ENCODE measurements at regions not wholly inside any gene's neighbourhood (a gene's known extent, or its start where the extent isn't known, plus 50 kb on each side); places are given as distances from the start of the nearest gene placed in this dataset.

DNA sequence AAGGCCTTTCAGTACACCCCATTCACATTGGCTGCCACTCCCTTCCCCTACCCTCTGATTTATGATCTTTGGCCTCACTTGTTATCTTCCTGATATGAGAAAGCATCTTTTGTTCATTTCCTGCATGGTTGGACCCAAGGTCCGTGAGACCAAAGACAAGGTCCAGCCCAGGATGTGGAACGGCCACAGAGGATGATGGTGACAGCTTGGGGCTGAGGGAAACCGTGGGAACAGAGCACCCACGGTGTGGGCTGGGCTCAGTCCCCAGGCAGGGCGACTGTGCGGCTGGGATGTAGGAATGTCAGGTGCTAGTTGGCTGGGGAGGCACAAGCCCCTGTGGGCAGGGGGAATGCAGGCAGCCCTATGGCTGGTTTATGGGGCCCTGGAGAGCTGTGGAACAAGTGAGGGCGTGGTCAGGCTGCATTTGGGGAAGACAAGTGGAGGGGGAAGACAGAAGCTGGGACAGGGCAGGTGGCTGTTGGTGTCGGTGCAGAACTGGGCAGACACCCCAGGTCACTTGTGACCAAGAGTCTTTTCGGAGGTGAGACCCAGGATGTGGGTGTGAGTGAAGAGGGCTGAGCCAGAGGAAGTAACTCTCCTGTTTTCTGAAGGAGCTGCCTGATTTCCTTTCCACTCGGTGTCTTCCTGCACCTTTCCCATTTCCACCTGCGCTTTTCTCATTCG lies 51.7 kb upstream of the IGFBP3 start:
- Histone ChIP-seq H3K4me3 (no peak overlapping the region), H3K27me3 (no peaks in the 10 kb centered on the region), H3K4me1 (replicated peaks in 1 of 2) (peaks cover 0 to 2% of the 10 kb centered on the region in 2 donors), H3K9me3 (replicated peaks in 1 of 3) (no peaks in the 10 kb centered on the region), H3K36me3 (replicated peaks in 1 of 2) (no peaks in the 10 kb centered on the region), H3K27ac (no peak overlapping the region)
- intact Hi-C loops (cut with DNase I): no loop called here
- 76 to 81% (median 77%) methylated on average over 9 to 12 of the region's 12 CpGs for WGBS, 4 donors
- no peak for DNase-seq
- TF ChIP-seq POLR2A (IDR thresholded peaks at IDR 0.05): no peak
- TF ChIP-seq, protein P1, sequence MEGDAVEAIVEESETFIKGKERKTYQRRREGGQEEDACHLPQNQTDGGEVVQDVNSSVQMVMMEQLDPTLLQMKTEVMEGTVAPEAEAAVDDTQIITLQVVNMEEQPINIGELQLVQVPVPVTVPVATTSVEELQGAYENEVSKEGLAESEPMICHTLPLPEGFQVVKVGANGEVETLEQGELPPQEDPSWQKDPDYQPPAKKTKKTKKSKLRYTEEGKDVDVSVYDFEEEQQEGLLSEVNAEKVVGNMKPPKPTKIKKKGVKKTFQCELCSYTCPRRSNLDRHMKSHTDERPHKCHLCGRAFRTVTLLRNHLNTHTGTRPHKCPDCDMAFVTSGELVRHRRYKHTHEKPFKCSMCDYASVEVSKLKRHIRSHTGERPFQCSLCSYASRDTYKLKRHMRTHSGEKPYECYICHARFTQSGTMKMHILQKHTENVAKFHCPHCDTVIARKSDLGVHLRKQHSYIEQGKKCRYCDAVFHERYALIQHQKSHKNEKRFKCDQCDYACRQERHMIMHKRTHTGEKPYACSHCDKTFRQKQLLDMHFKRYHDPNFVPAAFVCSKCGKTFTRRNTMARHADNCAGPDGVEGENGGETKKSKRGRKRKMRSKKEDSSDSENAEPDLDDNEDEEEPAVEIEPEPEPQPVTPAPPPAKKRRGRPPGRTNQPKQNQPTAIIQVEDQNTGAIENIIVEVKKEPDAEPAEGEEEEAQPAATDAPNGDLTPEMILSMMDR (IDR thresholded peaks at IDR 0.05): no peak

DNA sequence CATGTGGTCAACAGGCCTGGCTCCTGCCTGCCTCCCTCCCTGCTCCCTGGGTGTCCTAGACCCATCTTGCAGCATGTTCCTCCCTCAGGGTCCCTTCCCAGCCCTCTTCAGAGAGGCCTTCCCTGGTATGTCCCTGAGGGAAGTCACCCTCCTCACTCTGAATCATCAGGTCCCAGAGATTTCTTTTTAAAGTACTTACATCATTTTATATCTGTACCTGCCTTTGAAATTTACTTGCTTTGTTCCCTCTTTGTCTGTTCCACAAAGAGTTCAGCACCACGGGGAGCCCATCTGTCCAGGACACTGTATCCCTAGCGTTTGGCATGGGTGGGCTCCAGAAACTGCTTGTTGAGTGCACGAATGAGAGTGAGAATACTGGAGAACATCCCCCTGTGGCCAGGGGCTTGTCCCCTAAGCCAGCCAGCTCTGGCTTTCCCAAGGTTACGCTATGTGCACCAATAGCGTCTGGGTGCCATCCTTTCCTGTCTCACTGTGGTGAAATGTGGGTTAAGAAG lies 50.6 kb upstream of the IGFBP3 start:
- Histone ChIP-seq H3K4me3 (no peak overlapping the region), H3K27ac (no peak overlapping the region), H3K27me3 (no peaks in the 10 kb centered on the region), H3K4me1 (replicated peaks in 1 of 2) (no peaks in the 10 kb centered on the region), H3K36me3 (replicated peaks in 1 of 2) (no peaks in the 10 kb centered on the region), H3K9me3 (replicated peaks in 1 of 3) (no peaks in the 10 kb centered on the region)
- intact Hi-C loops (cut with DNase I): no loop called here
- no peak for TF ChIP-seq POLR2A (IDR thresholded peaks at IDR 0.05)
- TF ChIP-seq, protein P1 (IDR thresholded peaks at IDR 0.05): no peak
- no peak for DNase-seq
- 91 to 94% (median 92%) methylated on average over 5 of the region's 5 CpGs for WGBS, 4 donors

DNA sequence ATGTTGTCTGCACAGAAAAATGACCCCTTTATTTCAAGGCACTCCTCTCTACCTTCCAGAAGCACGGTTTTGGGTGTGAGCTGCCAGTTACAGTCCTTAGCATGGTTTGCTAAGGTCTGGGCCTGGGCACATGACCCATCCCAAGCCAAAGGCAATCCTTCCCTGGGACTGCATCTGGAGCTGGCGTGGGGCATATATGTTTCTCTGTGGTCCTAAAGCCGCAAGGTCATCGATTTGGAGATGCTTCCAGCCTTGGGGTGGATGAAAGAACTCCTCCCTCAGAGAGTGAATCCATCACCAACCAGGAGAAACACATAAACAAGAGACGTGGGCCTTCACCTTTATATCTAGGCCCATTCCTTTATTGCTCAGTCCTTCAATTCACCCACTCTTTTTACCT lies 50.1 kb upstream of the IGFBP3 start:
- no peak overlapping the region for H3K27ac ChIP-seq
- no peaks in the 10 kb centered on the region for H3K36me3 ChIP-seq (replicated peaks in 1 of 2)
- no peak overlapping the region for H3K4me3 ChIP-seq
- DNase-seq: no peak
- intact Hi-C loops (cut with DNase I): no loop called here
- no peaks in the 10 kb centered on the region for H3K9me3 ChIP-seq (replicated peaks in 1 of 3)
- 80 to 97% (median 89%) methylated on average over 5 of the region's 5 CpGs for WGBS, 4 donors
- no peaks in the 10 kb centered on the region for H3K4me1 ChIP-seq (replicated peaks in 1 of 2)
- H3K27me3 ChIP-seq: no peaks in the 10 kb centered on the region
- no peak for TF ChIP-seq POLR2A (IDR thresholded peaks at IDR 0.05)
- TF ChIP-seq, protein P1 (IDR thresholded peaks at IDR 0.05): no peak

Measured in adrenal gland (tissue), 9 donors.